OCI-LY7 (cell line): ENCODE measurements at regions not wholly inside any gene's neighbourhood (a gene's known extent, or its start where the extent isn't known, plus 50 kb on each side); places are given as distances from the start of the nearest gene placed in this dataset.
"Not testable (repeated sequence)": the region's sequence is repeated elsewhere in the genome, so short reads cannot be mapped to it uniquely, and the experiment has no call there.

Experiments used
- BruUV-seq: library from RNA; stranded (reverse); fragments of 400-500 nt; replicated peaks from 2 replicates; lab custom pipeline; 2021; lab: Mats Ljungman, UMichigan
- CTCF ChIA-PET: fragments of 300-600 bp; sonication (Branson Sonifier 250); formaldehyde crosslinking; loops from one replicate; lab custom pipeline; 2022; ENCODE audit warnings: antibody characterized with exemption; ENCODE audit not compliant: unreplicated experiment; lab: Charles Lee
- POLR2A ChIA-PET: fragments of 300-600 bp; sonication (Branson Sonifier 250); formaldehyde crosslinking; loops from one replicate; lab custom pipeline; 2022; ENCODE audit warnings: antibody characterized with exemption; lab: Charles Lee
- DNase-seq: peaks from one replicate; pipeline ENCODE4 v3.0.0-alpha.2; 2015; ENCODE audit warnings: low spot score
- H2AFZ ChIP-seq: fragments of 200-600 bp; sonication (generic), shearing (Covaris generic); 2 replicates; pipeline ENCODE4 v1.6.1; 2014; ENCODE audit warnings: mild to moderate bottlenecking, antibody characterized with exemption, low read length, moderate library complexity
- H3K27ac ChIP-seq: fragments of 200-600 bp; sonication (generic); 2 replicates; pipeline ENCODE4 v1.5.1; 2014; ENCODE audit warnings: mixed run types, low read depth, mild to moderate bottlenecking, moderate library complexity, low read length, inconsistent platforms; ENCODE audit not compliant: poor library complexity, severe bottlenecking
- H3K36me3 ChIP-seq: fragments of 200-600 bp; sonication (generic); 2 replicates; pipeline ENCODE4 v1.6.1; 2014; ENCODE audit warnings: mild to moderate bottlenecking, antibody characterized with exemption, low read length, moderate library complexity, mixed read lengths; ENCODE audit not compliant: insufficient read depth
- H3K4me1 ChIP-seq: fragments of 200-600 bp; sonication (generic); 2 replicates; pipeline ENCODE4 v1.5.1; 2014; ENCODE audit warnings: mild to moderate bottlenecking, low read length; ENCODE audit not compliant: insufficient read depth, poor library complexity, severe bottlenecking
- H3K4me2 ChIP-seq: fragments of 200-600 bp; sonication (generic); 2 replicates; pipeline ENCODE4 v1.6.1; 2014; ENCODE audit warnings: mild to moderate bottlenecking, low read length
- H3K4me3 ChIP-seq: fragments of 200-600 bp; sonication (generic); 2 replicates; pipeline ENCODE4 v1.5.1; 2014; ENCODE audit warnings: mild to moderate bottlenecking, low read depth, low read length; ENCODE audit not compliant: poor library complexity, severe bottlenecking
- H3K79me2 ChIP-seq: fragments of 200-600 bp; sonication (generic); 2 replicates; pipeline ENCODE4 v1.6.1; 2016; ENCODE audit warnings: low read depth, mild to moderate bottlenecking, low read length, moderate library complexity, mixed read lengths; ENCODE audit not compliant: insufficient read depth
- H3K9me2 ChIP-seq: fragments of 200-600 bp; sonication (generic); 2 replicates; pipeline ENCODE4 v1.6.1; 2016; ENCODE audit warnings: mild to moderate bottlenecking, low read length, mixed read lengths; ENCODE audit not compliant: insufficient read depth
- H3K9me3 ChIP-seq: fragments of 200-600 bp; sonication (generic); 2 replicates; pipeline ENCODE4 v1.6.1; 2014; ENCODE audit warnings: mild to moderate bottlenecking, mixed run types, low read length, mixed read lengths
- H4K20me1 ChIP-seq: fragments of 200-600 bp; sonication (generic); 2 replicates; pipeline ENCODE4 v1.6.1; 2014; ENCODE audit warnings: mild to moderate bottlenecking, antibody characterized with exemption, low read length, moderate library complexity, mixed read lengths; ENCODE audit not compliant: insufficient read depth
- intact Hi-C: fragments of 100-400 bp; cut with micrococcal nuclease; formaldehyde crosslinking; loops from one replicate; pipeline ENCODE4 v1.10.0; 2022; ENCODE audit not compliant: unreplicated experiment

GRCh38 chr9:63781817-63782439 is 1503.1 kb downstream of the FOXD4L5 start:
- H3K9me2 ChIP-seq, H3K4me3 ChIP-seq, H3K79me2 ChIP-seq, BruUV-seq, H4K20me1 ChIP-seq, H3K9me3 ChIP-seq, H3K27ac ChIP-seq, CTCF ChIA-PET, DNase-seq, intact Hi-C loops, POLR2A ChIA-PET, H2AFZ ChIP-seq, H3K4me2 ChIP-seq, H3K36me3 ChIP-seq, H3K4me1 ChIP-seq: not testable (repeated sequence)

GRCh38 chr9:63781390-63781789 is 1503.6 kb downstream of the FOXD4L5 start:
- CTCF ChIA-PET, H4K20me1 ChIP-seq, H3K4me3 ChIP-seq, H3K9me3 ChIP-seq, H3K79me2 ChIP-seq, H3K27ac ChIP-seq, H3K9me2 ChIP-seq, H3K36me3 ChIP-seq, intact Hi-C loops, POLR2A ChIA-PET, H3K4me2 ChIP-seq, H3K4me1 ChIP-seq, H2AFZ ChIP-seq, BruUV-seq: not testable (repeated sequence)
- peak; percentile 1 for DNase-seq

- intact Hi-C loops, BruUV-seq: not testable (repeated sequence)
Measured at GRCh38 chr9:63776220-63776619, 1508.8 kb downstream of the FOXD4L5 start.

GRCh38 chr9:63775092-63775426 is 1510.0 kb downstream of the FOXD4L5 start:
- H3K4me3 ChIP-seq, H3K36me3 ChIP-seq, H3K4me1 ChIP-seq, DNase-seq, CTCF ChIA-PET, H3K27ac ChIP-seq, POLR2A ChIA-PET, H3K9me3 ChIP-seq, H3K4me2 ChIP-seq, intact Hi-C loops, H4K20me1 ChIP-seq, H3K79me2 ChIP-seq, H3K9me2 ChIP-seq, BruUV-seq, H2AFZ ChIP-seq: not testable (repeated sequence)

More at GRCh38 chr9:63776220-63776619, 1508.8 kb downstream of the FOXD4L5 start:
- CTCF ChIA-PET, POLR2A ChIA-PET, H3K4me1 ChIP-seq, H3K9me3 ChIP-seq, H2AFZ ChIP-seq, H3K36me3 ChIP-seq, H3K9me2 ChIP-seq, H3K4me2 ChIP-seq, H4K20me1 ChIP-seq, DNase-seq, H3K79me2 ChIP-seq, H3K27ac ChIP-seq, H3K4me3 ChIP-seq: not testable (repeated sequence)

GRCh38 chr9:63774369-63775091 is 1510.5 kb downstream of the FOXD4L5 start:
- DNase-seq, H3K79me2 ChIP-seq, H3K4me2 ChIP-seq, H4K20me1 ChIP-seq, H3K36me3 ChIP-seq, H3K9me3 ChIP-seq, H3K4me3 ChIP-seq, H3K27ac ChIP-seq, CTCF ChIA-PET, H3K9me2 ChIP-seq, intact Hi-C loops, BruUV-seq, POLR2A ChIA-PET, H3K4me1 ChIP-seq, H2AFZ ChIP-seq: not testable (repeated sequence)

- H2AFZ ChIP-seq, H3K4me1 ChIP-seq, H3K9me3 ChIP-seq, H3K79me2 ChIP-seq, DNase-seq, H3K4me3 ChIP-seq, H3K36me3 ChIP-seq, H3K27ac ChIP-seq, intact Hi-C loops, H3K4me2 ChIP-seq, CTCF ChIA-PET, H3K9me2 ChIP-seq, H4K20me1 ChIP-seq, BruUV-seq, POLR2A ChIA-PET: not testable (repeated sequence)
Measured at GRCh38 chr9:63762230-63762629, 1522.8 kb downstream of the FOXD4L5 start.
